ENCODE measurements at regions not wholly inside any gene's neighbourhood (a gene's known extent, or its start where the extent isn't known, plus 50 kb on each side); places are given as distances from the start of the nearest gene placed in this dataset.

GRCh38 chr12:87685696-87686095 is 343.5 kb downstream of the C12orf50 start:
- no peak for TF ChIP-seq CTCF (IDR thresholded peaks at IDR 0.05)
- no peak for TF ChIP-seq POLR2A (IDR thresholded peaks at IDR 0.05)

Data from prostate gland (tissue), 2 donors.